ENCODE measurements at regions not wholly inside any gene's neighbourhood (a gene's known extent, or its start where the extent isn't known, plus 50 kb on each side); places are given as distances from the start of the nearest gene placed in this dataset.

GRCh38 chr14:106808907-106809306, 1282.5 kb downstream of the TMEM121 start:
- H3K9me2 ChIP-seq (ENCODE audit: insufficient read depth), result no peaks in the 10 kb centered on the region
- Mint-ChIP-seq H3K36me3 (ENCODE audit: low read depth) (peaks cover 32% of the 10 kb centered on the region), H3K27me3 (ENCODE audit: insufficient read depth, low read depth, poor library complexity) (peaks cover 2% of the 10 kb centered on the region), H3K4me1 (no peaks in the 10 kb centered on the region), H3K4me3 (no peak overlapping the region), H3K9me3 (peaks cover 96% of the 10 kb centered on the region), H3K27ac (no peak overlapping the region)
- H3K4me2 ChIP-seq, result no peak overlapping the region
- no peaks in the 10 kb centered on the region for H3F3A ChIP-seq (replicated peaks; ENCODE audit: low read depth)
- no peaks in the 10 kb centered on the region for H3K27me3 ChIP-seq (ENCODE audit: insufficient read depth)
- H3K79me2 ChIP-seq (replicated peaks; ENCODE audit: insufficient read depth), result no peaks in the 10 kb centered on the region
- no peaks in the 10 kb centered on the region for H4K20me1 ChIP-seq (replicated peaks; ENCODE audit: insufficient read depth)
- H3K4me1 ChIP-seq (ENCODE audit: insufficient read depth), result no peaks in the 10 kb centered on the region
- no peak overlapping the region for H3K4me3 ChIP-seq
- TF ChIP-seq ZNF114 (CRISPR knock-in tag; IDR thresholded peaks at IDR 0.05), result no peak
- no peak for TF ChIP-seq REST (IDR thresholded peaks at IDR 0.05; ENCODE audit: unreplicated experiment)
- TF ChIP-seq EZH2 (IDR thresholded peaks at IDR 0.05; ENCODE audit: low read depth, unreplicated experiment), result no peak
- TF ChIP-seq STAT1 (IDR thresholded peaks at IDR 0.05; ENCODE audit: unreplicated experiment), result no peak
- no peak for TF ChIP-seq CTCF (conservative IDR thresholded peaks at IDR 0.05; ENCODE audit: low read depth in 2 of 2)
- no peak for TF ChIP-seq NANOG (IDR thresholded peaks at IDR 0.05; ENCODE audit: borderline replicate concordance)
- TF ChIP-seq EZH2phosphoT487 (IDR thresholded peaks at IDR 0.05; ENCODE audit: unreplicated experiment), result no peak
- no peak for TF ChIP-seq CREB1 (CRISPR knock-in tag; IDR thresholded peaks at IDR 0.05; ENCODE audit: low read depth)
- TF ChIP-seq ZNF462 (CRISPR knock-in tag; IDR thresholded peaks at IDR 0.05), result no peak
- no peak for TF ChIP-seq JUNB (IDR thresholded peaks at IDR 0.05; ENCODE audit: unreplicated experiment)
- DNase-seq (ENCODE audit: low spot score) (no peak), ATAC-seq (no peak)
- H3K36me3 ChIP-seq (ENCODE audit: insufficient read depth), result peaks cover 8% of the 10 kb centered on the region; the same call in 1 of the 2 replicates
- no peak overlapping the region for H2AFZ ChIP-seq
- no peak overlapping the region for H3K27ac ChIP-seq (ENCODE audit: low read depth)
